NCI-H1092 (cell line): ENCODE measurements at regions not wholly inside any gene's neighbourhood (a gene's known extent, or its start where the extent isn't known, plus 50 kb on each side); places are given as distances from the start of the nearest gene placed in this dataset.

ENCODE experiments used
- DNase-seq: peaks from one replicate; lab custom pipeline; 2025; lab: John Stamatoyannopoulos, UW

DNA sequence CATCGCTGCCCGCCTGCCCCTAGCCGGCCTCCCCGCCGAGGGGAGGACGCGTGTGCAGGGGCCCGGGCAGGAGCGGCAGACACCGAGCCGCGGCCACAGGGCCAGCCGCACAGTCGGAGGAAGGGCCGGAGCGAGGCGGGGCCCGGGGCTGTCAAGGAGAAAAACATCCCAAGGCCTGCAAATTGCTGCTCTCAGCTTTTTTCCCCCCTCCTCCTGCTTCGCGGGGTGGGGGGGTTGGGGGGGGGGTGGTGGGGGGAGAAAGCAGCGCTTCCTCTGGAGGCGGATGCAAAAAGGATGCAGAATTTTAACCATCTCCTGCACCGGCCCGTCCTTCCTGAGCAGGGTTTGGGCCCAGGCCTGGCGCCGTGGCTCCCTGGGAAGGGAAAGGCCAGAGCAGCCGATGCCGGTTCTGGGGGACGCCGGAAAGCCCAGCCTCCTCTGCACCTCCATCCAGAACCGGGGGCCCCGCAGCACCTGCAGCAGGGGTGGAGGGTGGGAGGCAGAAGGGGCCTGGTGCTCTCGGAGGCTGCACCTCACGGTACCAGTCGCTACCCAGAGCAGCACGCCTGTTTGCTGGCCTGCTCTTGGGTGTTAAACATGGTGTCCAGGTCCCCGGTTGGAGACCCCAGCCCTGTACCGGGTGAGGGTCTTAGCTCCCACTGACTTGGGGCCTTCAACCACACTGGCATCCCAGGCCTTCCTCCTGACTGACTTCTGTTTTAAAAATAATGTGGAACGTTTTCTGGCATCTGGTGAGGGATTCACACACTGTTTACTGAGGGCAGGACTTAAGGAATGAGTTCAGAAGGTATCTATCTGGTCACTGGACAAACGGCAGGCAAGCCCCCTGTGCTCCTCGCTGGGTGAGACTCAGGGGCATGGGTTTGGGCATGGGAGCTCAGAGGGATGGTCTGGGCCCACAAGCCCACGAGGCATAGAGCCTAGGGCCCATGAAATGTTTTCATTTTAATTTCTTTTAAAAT is 77.4 kb upstream of the WNT7B start:
- DNase-seq: no peak

DNA sequence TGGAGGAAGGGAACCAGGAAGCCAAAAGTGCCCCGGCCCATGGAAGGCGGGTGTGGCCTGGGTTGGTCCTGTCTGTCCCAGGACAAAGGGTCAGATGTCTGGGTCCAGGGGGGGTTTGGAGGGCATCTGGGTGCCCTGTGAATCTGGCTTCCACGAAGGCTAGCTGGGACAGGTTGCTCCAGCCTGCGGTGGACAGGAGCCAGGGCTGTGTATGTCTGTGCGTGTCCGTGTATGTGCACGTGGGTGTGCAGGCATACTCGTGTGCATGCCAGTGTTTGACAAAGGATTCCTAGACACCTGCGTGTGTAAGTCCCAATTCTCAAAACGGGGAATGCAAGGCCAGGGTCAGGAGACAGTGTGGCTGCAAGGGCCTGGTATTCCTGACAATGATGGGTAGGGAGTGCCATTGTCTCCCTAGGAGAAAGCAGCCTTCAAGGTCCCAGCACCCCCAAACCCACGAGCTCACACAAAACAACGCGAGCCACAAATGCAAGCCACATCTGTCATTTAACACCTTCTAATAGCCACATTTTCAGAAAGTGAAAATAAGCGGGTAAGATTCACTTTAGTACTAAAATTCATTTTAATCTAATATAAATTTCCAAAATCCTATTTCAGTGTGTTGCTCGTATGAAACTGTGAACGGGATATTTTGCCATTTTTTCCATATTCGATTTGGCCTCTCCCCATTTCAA is 78.4 kb upstream of the WNT7B start:
- no peak for DNase-seq

DNA sequence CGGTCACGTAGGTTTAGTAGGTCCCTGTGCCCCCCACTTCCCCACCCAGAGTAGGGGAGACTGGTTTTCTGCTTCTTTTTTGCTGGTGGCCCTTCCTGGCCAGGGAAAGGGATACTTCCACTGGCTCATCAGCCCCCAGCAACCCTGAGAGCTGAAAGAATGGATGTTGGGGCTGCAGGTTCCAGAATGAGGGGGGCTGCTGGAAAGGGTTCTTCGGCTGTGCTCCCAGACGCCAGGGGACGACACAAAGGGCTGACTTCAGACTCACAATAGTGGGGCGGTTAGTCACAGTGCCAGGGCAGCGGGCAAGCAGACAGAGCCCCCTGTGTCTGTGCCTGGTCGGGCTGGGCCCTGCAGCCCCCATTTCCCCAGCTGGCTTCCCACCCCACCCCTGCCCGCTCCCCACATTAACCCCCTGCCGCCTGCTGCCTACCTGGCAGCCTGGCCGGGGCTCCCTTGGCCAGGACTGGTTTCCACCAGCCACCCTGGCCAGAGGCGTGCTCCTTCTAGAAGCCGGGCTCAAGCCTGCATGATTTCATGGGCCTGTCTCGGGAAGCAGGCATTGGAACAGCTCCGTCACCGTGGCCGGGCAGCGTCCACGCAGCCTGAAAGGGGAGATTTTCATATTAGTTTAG is 79.1 kb upstream of the WNT7B start:
- DNase-seq: no peak

DNA sequence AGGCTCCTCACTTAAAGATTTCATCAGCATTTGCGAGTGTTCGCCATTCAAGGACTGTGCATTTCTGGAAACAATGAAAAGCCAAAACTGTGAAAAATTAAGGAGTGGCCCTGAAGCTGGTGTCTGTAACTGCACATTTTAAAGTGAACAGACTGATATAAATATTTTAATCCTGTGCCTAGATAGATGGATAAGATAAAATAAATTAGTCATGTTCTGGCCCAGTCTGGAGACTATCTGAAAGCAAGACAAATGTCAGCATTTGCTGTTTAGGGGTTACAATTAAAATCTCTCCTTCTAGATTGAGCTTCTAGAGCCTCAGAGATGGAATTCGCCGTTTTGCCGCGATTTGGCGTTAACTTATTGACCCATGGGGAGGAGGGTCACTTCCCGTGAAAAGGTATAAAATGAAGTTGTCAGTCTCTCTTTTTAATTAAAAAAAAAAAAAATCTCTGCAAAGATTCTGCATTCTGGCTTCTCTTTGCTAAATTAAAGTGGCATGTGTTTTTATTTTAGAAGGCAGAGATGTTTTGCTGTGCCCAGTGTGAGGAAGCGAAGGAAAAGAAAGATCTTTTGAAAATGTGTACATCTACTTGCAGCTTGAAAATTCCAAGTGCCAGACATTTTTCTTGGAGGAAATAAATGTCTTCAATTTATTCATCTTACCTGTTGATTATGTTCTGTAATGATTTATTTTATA is 79.7 kb upstream of the WNT7B start:
- DNase-seq: no peak

DNA sequence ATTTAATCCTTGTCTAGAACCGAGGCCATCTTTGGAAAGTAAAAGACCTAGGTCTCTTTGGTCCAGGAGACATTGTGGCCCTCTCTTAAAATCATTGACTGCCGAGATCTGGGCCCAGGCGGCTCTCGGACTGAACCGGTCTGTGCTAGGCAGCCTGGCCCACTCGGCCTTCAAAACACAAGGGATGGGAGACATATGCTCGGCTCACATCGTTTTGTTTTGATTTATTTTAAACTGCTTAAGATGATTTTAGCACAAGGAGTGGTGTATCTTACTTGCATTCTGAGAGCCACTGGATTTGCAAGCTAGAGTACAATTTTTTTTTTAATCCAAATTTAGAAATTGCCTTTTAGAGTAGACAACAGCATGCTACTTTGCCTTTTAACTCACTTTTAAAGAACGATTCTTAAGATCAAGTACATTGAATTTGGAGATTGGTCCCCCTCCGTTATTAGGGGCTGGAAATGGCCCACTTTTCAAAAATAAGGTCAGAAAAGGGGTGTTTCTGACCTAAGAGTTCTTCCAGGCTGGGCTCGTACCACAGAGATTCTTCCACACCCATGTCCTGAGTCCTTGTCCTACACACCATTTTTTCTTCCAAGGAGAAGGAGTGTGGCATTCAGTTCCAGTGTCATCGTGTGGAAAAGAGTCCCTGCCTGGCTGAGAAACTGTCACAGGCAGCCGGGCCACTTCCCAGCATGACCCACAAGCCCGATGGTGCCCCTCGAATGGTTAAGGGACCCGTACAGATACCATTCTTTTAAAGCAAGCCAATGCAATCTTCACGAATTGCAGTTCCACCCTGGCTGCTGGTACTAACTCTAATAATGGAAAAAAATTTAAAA is 80.5 kb upstream of the WNT7B start:
- DNase-seq: no peak

DNA sequence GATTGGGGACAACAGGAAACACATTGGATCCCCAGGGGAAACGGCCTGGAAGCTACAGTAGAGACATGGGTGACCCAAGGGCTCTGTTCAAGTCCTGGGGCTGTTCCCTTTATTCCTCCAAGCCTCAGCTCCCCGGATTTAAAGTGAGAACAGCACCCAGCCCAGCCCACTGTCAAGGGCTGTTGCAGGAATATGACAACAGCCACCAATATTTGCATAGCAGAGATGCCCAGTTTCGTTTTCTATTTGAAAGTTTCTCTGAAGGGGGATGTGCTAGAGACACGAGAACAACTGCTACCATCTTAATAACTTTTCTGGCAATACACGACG is 81.1 kb upstream of the WNT7B start:
- DNase-seq: no peak

DNA sequence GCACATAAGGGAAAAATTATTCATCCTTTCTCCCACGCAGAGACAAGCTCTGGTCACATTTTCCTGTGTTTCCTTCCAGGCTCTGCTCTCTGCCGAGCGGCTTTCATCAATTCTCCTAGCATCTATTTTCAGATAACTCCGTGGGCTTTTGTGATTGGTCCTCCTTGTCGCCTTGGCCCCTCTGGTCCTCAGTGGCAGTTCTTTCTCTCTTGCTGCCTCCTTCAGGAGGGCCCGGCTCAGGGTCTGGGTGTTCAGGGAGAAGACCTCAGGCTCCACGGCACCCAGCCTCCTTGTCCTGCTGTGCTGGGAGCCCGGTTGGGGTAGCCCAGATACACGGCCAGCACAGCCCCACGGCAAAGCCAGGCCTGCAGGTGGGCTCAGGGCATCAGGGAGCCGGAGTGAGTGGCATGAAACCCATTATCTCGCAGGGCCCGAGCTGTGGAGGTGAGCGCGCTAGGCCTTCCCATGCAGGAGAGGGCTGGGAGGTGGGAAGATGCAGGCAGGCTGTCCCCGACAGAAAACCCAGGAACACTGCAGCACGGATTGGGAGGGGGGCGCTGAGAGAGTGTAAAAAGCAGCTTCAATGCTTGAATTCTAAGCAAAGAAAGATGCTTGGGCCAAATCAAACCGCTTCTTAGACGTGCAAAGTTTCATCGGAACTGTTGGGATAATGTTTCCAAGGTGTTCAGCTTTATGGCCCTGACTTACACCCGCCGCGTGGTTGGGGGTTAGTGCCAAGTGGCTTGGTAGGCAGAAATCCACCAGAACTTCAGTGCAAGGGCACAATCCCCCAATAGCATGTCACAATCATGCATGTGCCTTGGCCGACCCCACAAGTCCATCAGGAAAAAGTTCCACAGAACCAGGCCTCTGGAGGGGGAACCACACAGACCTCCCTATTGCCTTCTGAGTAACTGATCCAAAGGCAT is 81.9 kb upstream of the WNT7B start:
- DNase-seq: no peak

DNA sequence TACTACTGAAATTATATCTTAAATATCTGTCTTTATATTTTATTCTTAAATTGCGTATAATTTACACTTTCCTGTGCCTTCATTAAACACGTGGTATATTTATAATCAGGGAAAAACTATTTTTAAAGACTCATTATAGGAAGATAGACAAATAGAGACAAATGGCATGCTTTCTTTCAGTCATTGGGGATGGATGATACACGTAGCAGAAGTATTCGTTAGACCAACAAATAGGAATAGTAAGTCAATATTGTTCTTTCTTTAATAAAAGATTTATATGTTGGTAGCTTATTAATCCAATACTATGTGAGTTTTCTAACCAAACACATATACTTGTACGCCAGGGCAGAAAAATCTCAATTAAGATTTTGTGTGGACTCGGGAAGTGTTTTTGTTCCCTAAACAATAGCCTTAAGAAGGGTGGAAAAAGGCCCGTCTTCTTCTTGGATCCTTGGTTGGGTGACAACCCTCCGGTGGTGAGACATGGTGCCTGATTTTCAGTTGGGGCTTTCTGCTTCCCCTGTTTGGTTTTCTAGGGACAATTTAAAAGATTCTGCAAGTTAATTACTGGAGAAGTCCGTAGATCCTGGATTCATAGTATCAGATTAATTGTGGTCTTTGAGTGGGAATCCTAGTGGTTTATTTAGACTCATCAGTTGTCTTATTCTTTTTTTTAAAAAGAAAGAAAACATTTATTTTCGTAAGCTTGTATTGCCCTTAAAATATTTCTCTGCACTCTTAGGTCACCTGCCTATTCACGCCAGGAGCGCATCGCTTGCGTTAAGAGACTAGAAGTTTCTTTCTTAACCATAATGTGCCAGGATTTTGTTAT is 83.5 kb upstream of the WNT7B start:
- no peak for DNase-seq

DNA sequence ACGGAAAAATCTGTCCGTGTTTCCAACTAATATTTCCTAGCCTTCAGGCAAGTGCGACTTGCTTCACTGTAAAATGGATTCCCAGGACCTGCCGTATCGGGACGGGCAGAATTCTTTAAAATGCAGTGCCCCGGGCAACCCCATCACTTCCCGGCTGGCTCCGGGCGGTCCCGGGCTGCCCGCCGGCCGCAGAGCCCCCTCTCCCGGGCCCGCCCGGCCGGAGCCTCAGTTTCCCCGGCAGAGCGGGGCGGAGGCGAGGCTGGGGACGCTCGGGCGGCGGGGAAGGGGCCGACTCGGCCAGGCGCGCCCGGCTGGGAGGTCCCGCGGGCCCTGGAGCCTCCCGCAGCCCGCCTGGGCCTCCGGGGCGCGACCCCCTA is 84.2 kb upstream of the WNT7B start:
- DNase-seq: no peak

DNA sequence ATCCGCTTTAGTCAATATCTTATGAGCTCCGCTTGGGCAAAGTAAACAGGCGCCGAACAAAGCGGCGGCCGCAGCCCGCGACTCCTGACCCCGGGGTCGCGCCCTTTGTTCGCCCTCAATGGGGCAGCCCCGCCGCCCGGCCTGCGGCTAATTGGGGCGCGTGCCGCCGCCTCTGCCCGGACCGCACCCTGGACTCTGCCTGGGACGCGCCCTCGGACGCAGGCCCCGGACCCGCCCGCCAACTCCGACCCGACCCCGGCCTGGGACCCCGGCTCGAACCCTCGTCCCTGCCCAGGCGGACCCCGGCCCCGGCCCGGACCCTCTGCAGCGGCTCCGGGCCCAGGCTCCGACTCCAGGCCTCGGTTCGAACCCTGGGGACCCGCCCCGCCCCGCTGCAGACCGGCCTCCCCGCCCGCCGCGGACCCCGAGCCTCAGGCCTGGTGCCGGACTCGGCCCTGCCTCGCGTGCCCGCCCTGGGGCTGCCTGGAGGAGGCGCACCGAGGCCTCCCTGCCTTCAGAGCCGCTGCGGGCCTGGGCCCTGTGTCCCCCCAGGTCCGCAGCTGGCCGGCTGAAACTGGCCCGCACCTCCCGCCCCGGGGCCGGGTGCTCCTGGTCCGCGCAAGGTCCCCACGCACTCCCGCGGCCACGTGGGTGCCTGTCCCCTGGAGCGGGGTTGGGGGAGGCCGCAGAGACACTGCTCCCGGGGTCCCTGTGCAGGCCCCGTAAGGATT is 84.7 kb upstream of the WNT7B start:
- DNase-seq: no peak

DNA sequence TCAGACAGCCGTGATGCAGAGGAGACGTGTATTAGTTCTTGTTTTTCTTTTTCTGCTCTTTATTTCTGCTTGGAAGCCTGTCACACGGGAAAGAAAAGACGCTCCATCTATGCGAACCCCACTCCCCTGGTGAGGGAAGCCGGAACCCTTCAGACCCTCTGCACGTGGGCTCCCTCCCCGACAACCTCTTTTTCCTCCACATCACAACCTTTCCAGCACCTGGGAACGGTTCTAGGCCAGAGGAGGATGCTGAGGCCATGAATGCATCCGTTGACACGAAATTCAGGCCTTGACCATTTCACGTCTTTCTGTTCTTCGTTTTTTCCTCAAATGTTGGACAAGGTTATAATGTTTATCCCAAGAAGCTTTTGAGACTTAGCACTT is 85.3 kb upstream of the WNT7B start:
- DNase-seq: no peak

DNA sequence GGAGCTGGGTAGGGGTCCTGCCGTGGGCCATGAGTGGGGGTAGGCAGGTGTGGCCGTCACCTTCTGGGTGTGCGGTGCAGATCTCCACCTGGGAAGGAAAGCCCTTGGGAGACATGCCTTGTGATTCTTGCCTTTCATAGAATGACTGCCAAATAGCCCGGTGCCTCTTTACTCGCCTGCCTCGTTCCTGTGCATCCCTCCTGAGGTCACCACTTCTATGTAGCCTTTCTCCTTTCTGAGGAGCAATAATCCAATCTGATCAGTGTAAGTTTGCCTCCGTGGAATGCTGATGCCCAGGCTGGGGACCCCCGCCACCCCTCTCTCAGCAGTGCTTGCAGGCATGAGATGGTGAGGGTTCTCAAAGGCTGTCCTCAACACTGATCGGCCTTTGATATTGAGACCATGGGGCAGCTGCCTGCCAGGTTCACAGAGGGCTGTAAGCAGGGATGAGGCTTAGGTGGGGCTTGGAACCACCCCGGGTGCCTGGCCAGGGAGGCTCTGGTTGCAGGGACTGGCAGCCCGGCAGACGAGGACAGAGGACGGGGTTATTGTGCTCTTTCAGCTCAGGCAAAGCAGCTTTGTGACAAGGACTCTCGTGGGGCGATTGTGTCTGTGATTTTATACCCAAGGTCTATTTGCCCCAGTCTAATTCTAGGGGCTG is 86.1 kb upstream of the WNT7B start:
- DNase-seq: no peak

DNA sequence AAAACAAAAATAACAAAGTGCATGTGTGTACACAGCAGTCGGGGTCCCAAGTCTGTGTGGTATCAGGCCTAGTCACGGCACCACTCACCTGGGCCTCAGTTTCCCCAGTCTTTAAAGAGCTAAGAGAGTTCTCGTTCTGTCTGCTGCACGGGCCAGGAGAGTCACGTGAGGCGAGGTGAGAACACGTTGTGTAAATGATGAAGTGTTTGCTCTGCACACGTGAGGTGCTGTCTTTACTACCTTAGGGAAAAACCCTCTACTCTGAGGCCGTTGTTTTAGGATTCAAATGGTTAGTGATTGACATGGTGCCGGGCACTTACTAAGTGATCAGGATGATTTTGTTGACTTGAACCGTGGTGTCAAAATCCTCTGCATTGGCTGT is 86.5 kb upstream of the PPARA start:
- peak; percentile 62 for DNase-seq

DNA sequence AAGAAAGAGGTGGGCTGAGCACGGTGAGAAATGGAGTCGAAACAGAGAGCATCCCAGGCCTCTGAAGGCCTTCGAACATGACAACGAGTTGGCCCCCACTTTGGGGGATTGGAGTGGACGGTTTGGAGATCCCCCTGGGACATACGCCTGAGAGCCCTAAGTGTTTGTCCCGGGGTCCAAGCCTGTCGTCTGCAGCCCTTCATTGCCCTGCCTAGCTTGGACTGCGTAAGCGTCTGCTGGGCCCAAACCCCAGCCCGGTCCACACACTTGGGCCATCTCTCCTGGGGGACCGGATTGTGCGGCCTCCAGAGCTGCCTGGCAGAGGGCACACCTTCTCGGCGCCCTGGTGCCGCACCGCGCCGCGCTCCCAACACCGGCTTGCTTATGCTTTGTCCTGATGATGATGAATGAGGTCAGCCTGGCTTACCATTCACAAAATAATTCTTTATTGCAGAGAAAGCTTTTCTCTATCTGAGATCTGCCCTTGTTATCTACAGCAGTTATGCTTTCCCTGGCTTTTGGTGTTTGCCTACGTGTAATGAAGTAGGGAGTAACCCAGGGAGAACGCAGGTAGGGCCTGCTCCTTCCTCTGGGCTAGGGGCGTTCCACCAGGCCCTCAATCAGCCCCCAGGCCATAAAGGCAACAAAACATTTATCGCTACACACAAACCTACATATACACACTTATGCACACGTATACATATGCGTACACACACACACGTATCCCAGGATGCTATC is 85.9 kb upstream of the PPARA start:
- no peak for DNase-seq

DNA sequence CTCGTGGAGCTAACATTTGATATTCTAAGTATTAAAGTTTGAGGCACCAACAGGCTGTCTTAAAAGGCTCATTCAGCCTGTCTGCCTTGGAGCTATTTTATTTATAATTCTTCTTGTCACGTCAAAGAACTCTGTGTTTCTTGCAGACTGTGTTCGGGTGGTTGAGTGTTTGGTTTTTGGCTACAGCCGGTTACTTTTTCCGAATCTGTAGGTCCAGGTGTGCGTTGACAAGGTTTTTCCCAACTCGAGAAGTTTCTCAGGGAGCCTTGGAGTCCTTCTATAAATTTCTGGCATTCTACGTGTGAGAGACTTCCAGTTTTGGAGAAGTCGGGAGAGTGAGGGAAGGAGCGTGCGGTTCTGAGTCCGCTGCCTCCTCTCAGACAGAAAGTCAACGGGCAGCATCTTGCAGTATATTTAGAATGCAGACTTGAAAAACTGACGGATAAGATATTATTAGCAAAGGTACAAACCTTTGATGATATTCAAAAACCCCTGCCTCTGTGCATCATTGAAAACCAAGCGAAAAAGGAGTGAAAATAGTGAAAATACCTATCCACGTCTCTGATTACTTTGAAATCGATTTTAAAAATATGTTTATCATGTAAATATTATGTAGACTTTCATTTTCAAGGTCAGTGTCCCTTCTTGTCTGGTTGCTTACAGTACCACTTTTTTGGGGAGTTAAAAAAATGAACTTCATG is 85.2 kb upstream of the PPARA start:
- no peak for DNase-seq

DNA sequence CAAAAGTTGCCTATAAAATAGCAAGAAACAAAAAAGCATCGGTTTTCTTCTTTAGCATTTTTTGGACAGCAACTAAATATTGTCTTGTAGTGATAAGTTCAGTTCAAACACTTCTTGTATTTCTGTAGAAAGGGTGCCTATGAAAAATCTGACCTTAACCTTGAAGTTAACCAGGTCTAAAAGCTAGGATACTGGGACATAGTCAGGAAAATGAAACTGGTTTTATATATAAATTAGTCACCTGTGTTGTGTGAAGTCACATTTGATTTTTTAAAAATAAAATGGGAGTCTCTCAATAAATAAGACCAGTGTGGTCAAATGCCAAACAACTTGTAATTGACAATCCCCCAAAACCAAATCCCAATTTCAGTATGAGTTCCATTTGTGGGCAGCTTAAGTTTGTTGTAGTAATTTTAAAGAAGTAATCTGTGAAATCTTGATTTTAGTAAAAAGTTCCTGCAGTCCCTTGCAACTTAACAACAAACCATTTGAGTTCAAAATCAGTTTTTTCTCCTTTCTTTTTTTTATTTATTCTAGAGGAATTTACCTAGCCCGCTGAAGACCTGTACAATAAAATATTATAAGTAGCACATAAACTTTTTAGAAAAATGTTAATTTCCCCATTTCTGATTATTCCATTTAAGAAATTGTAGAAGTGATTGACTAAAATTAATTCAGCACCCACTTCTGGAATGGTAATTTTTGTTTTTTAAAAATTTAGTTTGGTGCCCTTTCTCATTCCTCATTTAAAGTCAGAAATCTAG is 84.5 kb upstream of the PPARA start:
- DNase-seq: no peak
